ENCODE measurements at regions not wholly inside any gene's neighbourhood (a gene's known extent, or its start where the extent isn't known, plus 50 kb on each side); places are given as distances from the start of the nearest gene placed in this dataset.

GRCh38 chr13:84500016-84500415 lies 617.7 kb upstream of the SLITRK1 start:
- TF ChIP-seq POLR2A (IDR thresholded peaks at IDR 0.05; ENCODE audit: low read depth, low read length) (no peak), TAF1 (IDR thresholded peaks at IDR 0.05; ENCODE audit: borderline replicate concordance, low read depth, low read length) (no peak)
